Uterus (tissue), 2 donors: ENCODE measurements at regions not wholly inside any gene's neighbourhood (a gene's known extent, or its start where the extent isn't known, plus 50 kb on each side); places are given as distances from the start of the nearest gene placed in this dataset.

Experiments
- CTCF ChIP-seq, 4 experiments: fragments of 200-600 bp in 2 of 4; fragments of 450-650 bp in 2 of 4; sonication (generic) in 2 of 4; IDR thresholded peaks; one replicate each; pipeline ENCODE4 v1.5.1; 2016 to 2019; ENCODE audit warnings: antibody characterized with exemption in 4 of 4, mild to moderate bottlenecking in 2 of 4, moderate library complexity in 1 of 4
- POLR2A ChIP-seq, 2 donors: fragments of 450-650 bp; IDR thresholded peaks; one replicate each; pipeline ENCODE4 v1.6.1; 2016; ENCODE audit warnings: antibody characterized with exemption in 2 of 2, mild to moderate bottlenecking in 1 of 2, moderate library complexity in 1 of 2

GRCh38 chr1:78224246-78224785 is 178.6 kb downstream of the GIPC2 start:
- TF ChIP-seq CTCF (IDR thresholded peaks at IDR 0.05) (no peak), POLR2A (IDR thresholded peaks at IDR 0.05) (no peak)
